SJCRH30 (cell line): ENCODE measurements at regions not wholly inside any gene's neighbourhood (a gene's known extent, or its start where the extent isn't known, plus 50 kb on each side); places are given as distances from the start of the nearest gene placed in this dataset.
"Not testable (repeated sequence)": the region's sequence is repeated elsewhere in the genome, so short reads cannot be mapped to it uniquely, and the experiment has no call there.

Experiments used
- DNase-seq, 2 experiments: peaks; one replicate each; pipeline ENCODE4 v3.0.0-alpha.2; 2015 to 2020
- H3K27ac ChIP-seq: fragments of 250-450 bp; sonication (Bioruptor Pico); 2 replicates; pipeline ENCODE4 v1.5.1; 2020; ENCODE audit warnings: mild to moderate bottlenecking, moderate library complexity
- H3K27me3 ChIP-seq: fragments of 250-450 bp; sonication (Bioruptor Pico); 2 replicates; pipeline ENCODE4 v1.5.1; 2020; ENCODE audit warnings: mild to moderate bottlenecking, moderate library complexity
- H3K36me3 ChIP-seq: fragments of 250-450 bp; sonication (Bioruptor Pico); 2 replicates; pipeline ENCODE4 v1.5.1; 2020; ENCODE audit warnings: mild to moderate bottlenecking, moderate library complexity
- H3K4me1 ChIP-seq: fragments of 250-450 bp; sonication (Bioruptor Pico); 2 replicates; pipeline ENCODE4 v1.5.1; 2020; ENCODE audit warnings: mild to moderate bottlenecking, moderate library complexity
- H3K4me3 ChIP-seq: fragments of 250-450 bp; sonication (Bioruptor Pico); 2 replicates; pipeline ENCODE4 v1.5.1; 2020; ENCODE audit warnings: mild to moderate bottlenecking, moderate library complexity
- H3K9me3 ChIP-seq: fragments of 250-450 bp; sonication (Bioruptor Pico); replicated peaks from 2 replicates; pipeline ENCODE4 v1.5.1; 2020; ENCODE audit warnings: mild to moderate bottlenecking, moderate library complexity

DNA sequence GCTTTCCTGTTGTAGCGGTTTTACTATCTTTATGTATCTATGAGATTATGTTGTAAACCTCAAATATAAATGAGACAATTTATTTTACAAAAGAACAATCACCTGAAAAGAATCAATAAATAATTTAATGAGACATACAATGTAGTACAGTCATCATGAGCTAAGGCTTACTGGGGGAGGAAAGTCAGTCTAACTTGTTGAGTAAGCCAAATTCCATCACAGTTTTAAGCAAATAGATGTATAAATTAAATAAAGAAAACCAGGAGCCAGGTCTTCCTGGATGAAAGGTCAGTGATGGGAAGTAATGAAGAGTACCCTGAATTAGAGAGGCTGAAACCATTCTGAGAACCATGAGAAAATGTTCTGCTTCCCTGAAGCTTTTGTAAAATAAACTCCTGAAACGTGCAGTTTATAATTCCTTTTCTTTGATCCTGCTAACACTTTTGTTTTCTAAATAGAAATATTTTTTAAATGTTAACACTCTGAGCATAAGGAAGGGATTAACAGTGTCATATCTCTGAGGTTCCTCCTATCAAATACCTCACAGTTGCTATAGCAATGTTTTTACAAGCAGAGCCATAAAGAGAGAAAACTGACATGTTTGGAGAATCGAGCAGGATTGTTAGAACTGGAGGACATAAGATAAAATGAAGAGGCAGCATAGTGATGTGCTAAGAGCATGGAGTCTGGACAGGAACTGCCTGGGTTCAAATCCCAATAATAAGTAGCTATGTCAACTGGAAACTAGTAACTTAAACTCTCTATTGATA, 444.9 kb upstream of the FOXG1 start:
- H3K9me3 ChIP-seq, result no peaks in the 10 kb centered on the region
- no peaks in the 10 kb centered on the region for H3K4me1 ChIP-seq
- no peaks in the 10 kb centered on the region for H3K36me3 ChIP-seq
- no peak for DNase-seq
- no peaks in the 10 kb centered on the region for H3K27me3 ChIP-seq
- no peak overlapping the region for H3K4me3 ChIP-seq
- no peak overlapping the region for H3K27ac ChIP-seq

DNA sequence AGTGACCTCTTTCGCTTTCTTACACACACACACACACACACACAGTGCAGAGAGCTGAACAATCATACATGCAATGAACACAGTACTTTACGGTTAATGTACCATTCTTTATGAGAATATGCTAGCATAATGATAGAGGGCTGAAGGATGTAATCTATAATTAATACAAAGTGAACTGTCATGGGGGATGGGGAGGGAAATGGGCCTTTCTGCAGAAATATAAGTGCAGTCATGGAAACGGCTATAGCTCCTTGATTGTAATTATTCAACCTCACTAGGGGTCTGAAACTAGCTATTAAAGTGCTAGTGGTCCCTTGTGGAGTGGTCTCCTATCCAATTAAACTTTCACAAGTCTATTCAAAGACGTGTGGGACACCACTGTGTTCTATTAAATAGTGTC, 443.2 kb upstream of the FOXG1 start:
- DNase-seq, result no peak
- Histone ChIP-seq H3K27me3 (no peaks in the 10 kb centered on the region), H3K4me3 (no peak overlapping the region), H3K4me1 (no peaks in the 10 kb centered on the region), H3K27ac (no peak overlapping the region), H3K36me3 (no peaks in the 10 kb centered on the region), H3K9me3 (no peaks in the 10 kb centered on the region)

DNA sequence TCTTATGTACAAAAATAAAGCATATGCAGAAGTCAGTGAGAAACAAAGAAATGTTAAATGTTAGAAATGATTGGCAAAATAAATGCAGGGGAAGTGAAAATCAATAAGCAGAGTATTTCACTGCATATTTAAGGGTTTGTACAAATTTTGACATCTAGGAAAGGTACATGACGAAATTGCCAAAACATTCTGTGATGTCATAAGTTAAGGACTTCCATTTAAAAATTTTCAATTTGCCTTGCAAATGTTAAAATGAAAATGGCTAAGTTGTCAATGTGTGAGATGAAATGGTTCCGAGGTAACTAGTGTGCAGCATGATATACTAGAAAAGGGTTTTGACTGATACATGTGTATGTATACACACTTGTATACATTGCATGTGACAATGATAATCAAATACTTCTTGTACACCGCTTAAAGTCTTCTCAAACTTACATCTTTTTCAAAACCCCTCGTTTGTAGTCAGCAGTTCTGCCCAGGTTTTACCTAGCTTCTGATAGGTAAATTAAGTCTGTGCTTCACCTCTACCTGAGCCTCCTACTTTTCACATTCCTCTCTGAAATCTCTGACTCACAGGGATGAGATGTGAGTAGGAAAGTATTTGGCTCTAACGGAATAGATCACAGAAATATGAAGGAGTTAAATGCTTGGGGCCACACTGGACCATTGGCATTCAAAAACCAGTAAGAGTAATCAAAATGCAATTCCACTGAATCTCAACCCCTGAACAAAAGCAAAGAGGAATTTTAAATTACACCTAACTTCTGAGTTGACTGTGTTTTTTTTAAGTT, 442.4 kb upstream of the FOXG1 start:
- Histone ChIP-seq H3K27ac (no peak overlapping the region), H3K4me1 (no peaks in the 10 kb centered on the region), H3K36me3 (no peaks in the 10 kb centered on the region), H3K4me3 (no peak overlapping the region), H3K9me3 (no peaks in the 10 kb centered on the region), H3K27me3 (no peaks in the 10 kb centered on the region)
- DNase-seq, result no peak

DNA sequence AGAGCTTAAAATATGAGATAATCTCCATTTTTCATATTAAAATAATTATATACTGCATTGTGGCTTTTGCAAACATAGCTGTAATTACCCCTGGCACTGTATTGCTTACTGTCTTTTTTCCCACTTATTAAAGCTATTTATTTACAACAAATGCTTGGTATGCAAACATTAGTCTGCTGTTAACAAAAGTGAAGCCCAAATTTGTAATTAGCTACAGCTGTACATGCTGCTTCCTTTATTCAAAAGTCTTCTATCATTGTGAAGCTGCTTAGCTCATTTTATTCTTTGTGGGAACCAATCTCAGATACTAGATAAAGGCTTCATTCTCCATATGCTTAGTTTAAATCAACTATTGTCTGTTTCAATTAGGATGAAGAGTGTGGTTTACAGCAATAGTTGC, 425.8 kb upstream of the FOXG1 start:
- H3K27me3 ChIP-seq, result no peaks in the 10 kb centered on the region
- H3K9me3 ChIP-seq, result no peaks in the 10 kb centered on the region
- no peaks in the 10 kb centered on the region for H3K36me3 ChIP-seq
- DNase-seq, result no peak
- H3K4me3 ChIP-seq, result no peak overlapping the region
- no peaks in the 10 kb centered on the region for H3K4me1 ChIP-seq
- H3K27ac ChIP-seq, result no peak overlapping the region

DNA sequence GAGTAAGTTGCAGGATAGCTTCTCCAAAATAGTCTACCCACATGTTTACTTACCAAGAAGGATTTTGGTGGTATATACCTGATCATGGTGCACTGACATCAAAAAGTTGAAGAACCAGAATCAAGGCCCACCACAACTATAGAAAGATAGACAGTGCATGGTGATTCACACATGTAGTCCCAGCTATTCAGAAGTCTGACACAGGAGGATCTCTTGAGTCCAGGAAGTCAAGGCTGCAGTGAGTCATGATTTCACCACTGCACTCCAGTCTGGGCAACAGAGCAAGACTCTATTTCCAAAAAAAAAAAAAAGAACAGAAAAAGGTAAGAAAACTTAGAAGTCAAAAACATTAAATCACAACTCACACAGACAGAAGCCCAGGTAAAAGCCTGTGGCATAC, 422.2 kb upstream of the FOXG1 start:
- no peak overlapping the region for H3K27ac ChIP-seq
- H3K27me3 ChIP-seq, result no peaks in the 10 kb centered on the region
- H3K4me1 ChIP-seq, result no peaks in the 10 kb centered on the region
- no peaks in the 10 kb centered on the region for H3K9me3 ChIP-seq
- DNase-seq, result no peak
- no peaks in the 10 kb centered on the region for H3K36me3 ChIP-seq
- no peak overlapping the region for H3K4me3 ChIP-seq

DNA sequence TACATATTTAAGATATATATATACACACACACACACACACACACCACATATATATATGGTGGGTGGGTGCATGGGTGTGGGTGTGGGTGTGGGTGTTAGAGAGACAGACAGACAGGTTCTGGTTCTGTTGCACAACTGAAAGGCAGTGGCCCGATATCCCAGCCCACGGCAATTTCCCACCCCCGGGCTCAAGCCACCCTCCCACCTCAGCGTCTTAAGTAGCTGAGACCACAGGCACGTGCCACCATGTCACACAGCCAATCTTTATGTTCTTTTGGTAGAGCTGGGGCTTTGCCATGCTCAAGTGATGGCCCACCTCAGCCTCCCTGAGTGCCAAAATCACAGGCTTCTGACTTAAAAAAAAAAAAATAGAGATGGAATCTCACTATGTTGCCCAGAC, 417.8 kb upstream of the FOXG1 start:
- Histone ChIP-seq H3K9me3 (no peaks in the 10 kb centered on the region), H3K4me3 (no peak overlapping the region), H3K36me3 (no peaks in the 10 kb centered on the region), H3K4me1 (no peaks in the 10 kb centered on the region), H3K27me3 (no peaks in the 10 kb centered on the region), H3K27ac (no peak overlapping the region)
- no peak for DNase-seq

DNA sequence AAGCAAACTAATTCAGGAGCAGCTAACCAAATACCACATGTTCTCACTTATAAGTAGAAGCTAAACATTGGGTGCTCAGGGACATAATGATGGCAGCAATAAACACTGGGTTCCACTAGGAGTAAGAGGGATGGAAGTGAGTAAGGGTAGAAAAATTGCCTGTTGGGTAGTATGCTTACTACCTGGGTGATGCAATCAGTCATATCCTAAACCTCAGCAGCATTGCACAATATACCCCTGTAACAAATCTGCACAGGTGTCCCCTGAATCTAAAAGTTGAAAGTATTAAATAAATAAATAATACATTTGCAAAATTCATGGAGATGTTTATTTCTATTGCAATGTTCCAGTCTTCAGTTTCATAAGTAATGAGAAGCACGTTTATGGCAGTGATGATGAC, 409.8 kb upstream of the FOXG1 start:
- H3K36me3 ChIP-seq, result no peaks in the 10 kb centered on the region
- DNase-seq, result no peak

DNA sequence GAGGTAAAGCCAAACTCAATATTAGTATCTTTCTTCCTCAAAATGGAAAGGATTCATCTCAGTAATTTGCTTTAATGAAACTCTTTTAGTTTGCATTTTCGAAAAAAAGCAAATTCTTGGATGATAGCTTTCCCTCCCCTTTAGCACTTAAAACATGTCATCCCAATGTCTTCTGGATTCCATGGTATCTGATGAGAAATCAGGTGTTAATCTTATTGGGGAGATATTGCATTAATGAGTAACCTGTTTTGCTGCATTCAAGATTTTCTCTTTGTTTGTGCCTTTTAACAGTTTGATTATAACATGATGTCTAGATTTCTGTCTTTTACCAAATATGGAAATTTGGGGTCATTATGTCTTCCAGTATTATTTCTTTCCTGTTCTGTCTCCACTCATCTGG, 405.1 kb upstream of the FOXG1 start:
- H3K27ac ChIP-seq, result no peak overlapping the region
- H3K4me3 ChIP-seq, result no peak overlapping the region
- H3K9me3 ChIP-seq, result no peaks in the 10 kb centered on the region
- no peak for DNase-seq
- H3K36me3 ChIP-seq, result no peaks in the 10 kb centered on the region
- H3K27me3 ChIP-seq, result no peaks in the 10 kb centered on the region
- no peaks in the 10 kb centered on the region for H3K4me1 ChIP-seq

More for the DNA sequence above, 409.8 kb upstream of the FOXG1 start:
- no peak overlapping the region for H3K4me3 ChIP-seq
- no peaks in the 10 kb centered on the region for H3K4me1 ChIP-seq
- H3K9me3 ChIP-seq, result no peaks in the 10 kb centered on the region
- H3K27me3 ChIP-seq, result no peaks in the 10 kb centered on the region; the same call in 1 of the 2 replicates
- H3K27ac ChIP-seq, result no peak overlapping the region

DNA sequence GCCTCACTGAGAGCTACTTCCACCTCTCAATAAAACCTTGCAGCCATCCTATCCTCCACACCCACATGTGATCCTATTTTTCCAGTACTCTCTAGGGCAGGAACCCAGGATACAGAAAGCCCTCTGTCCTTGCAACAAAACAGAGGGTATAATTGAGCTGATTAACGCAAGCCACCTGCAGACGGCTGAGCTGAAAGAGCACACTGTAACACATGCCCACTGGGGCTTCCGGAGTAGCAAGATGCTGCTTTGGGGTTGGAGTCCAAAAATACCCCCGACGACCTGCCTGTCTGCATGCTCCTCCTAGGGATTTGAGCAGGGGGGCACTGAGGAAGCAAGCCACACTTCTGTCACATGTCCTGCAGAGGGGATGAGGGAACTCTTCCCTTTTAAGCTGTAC, 401.1 kb upstream of the FOXG1 start:
- Histone ChIP-seq H3K9me3 (no peaks in the 10 kb centered on the region), H3K36me3 (no peaks in the 10 kb centered on the region), H3K27ac (no peak overlapping the region), H3K4me1 (no peaks in the 10 kb centered on the region), H3K27me3 (no peaks in the 10 kb centered on the region), H3K4me3 (no peak overlapping the region)
- no peak for DNase-seq

DNA sequence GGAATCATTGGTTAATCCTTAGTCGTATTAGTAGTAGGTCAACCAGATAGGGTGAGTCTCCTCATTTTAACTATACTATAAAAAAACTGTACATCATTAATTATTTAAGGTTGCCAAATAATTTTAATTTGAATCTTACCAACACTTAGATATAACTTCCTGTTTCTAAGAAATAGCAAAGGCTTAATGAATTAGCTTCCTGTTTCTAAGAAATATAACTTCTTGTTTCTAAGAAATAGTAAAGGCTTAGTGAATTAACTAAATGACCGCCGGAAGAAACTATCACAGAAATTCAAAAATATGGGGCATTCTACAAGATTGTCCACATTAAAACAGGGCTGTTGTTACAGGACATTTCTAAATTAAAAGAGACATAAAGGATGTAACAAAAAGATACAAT, 392.9 kb upstream of the FOXG1 start:
- Histone ChIP-seq H3K27ac (no peak overlapping the region), H3K36me3 (no peaks in the 10 kb centered on the region), H3K4me3 (no peak overlapping the region), H3K27me3 (no peaks in the 10 kb centered on the region), H3K9me3 (no peaks in the 10 kb centered on the region), H3K4me1 (peaks cover 4% of the 10 kb centered on the region; the same call in 1 of the 2 replicates)
- no peak for DNase-seq

DNA sequence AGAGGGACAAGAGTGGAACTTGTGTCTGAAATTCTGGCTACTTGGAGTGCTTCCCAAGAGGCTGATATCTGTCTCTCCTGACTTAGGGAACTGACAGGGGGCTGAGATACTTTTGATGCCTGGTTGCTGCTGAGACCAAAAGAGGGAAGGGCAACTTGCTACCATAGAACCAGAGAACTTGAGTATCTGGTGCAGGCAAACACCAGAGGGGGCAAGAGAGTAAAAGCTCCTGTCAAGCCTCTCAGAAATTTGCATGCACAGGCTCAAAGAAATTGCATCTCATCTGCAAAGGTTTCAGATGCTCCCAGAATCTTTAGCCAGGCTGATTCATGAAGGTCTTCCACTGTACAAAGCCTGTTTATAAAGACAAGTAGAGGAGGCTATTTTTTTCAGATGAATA, 391.3 kb upstream of the FOXG1 start:
- no peak overlapping the region for H3K27ac ChIP-seq
- no peaks in the 10 kb centered on the region for H3K9me3 ChIP-seq
- H3K4me3 ChIP-seq, result no peak overlapping the region
- peak; percentile 31 to 66 for DNase-seq
- H3K4me1 ChIP-seq, result peaks cover 4% of the 10 kb centered on the region; the same call in 1 of the 2 replicates
- no peaks in the 10 kb centered on the region for H3K27me3 ChIP-seq
- no peaks in the 10 kb centered on the region for H3K36me3 ChIP-seq

DNA sequence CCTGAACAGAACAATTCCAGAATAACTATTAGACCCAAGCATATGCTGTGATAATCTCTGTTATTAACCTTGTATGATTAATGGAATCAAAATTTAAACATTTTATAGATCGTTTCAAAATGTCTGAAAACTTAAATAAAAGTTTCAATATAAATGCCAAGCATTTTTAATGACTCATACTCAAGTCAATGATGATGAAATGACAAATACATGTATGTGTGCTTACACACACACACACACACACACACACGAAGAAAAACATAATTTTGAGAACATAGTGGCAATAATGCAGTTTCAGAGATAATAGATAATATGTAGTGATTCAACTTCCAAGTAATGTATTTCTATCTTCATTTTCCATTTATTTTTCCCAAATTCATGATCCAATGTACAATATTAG, 384.9 kb upstream of the FOXG1 start:
- H3K9me3 ChIP-seq, result no peaks in the 10 kb centered on the region
- H3K4me3 ChIP-seq, result no peak overlapping the region
- DNase-seq, result no peak
- no peaks in the 10 kb centered on the region for H3K36me3 ChIP-seq
- H3K4me1 ChIP-seq, result 0 out of 2 replicates have a peak, but pooled peaks cover 8% of the 10 kb centered on the region
- H3K27me3 ChIP-seq, result no peaks in the 10 kb centered on the region
- H3K27ac ChIP-seq, result no peak overlapping the region

DNA sequence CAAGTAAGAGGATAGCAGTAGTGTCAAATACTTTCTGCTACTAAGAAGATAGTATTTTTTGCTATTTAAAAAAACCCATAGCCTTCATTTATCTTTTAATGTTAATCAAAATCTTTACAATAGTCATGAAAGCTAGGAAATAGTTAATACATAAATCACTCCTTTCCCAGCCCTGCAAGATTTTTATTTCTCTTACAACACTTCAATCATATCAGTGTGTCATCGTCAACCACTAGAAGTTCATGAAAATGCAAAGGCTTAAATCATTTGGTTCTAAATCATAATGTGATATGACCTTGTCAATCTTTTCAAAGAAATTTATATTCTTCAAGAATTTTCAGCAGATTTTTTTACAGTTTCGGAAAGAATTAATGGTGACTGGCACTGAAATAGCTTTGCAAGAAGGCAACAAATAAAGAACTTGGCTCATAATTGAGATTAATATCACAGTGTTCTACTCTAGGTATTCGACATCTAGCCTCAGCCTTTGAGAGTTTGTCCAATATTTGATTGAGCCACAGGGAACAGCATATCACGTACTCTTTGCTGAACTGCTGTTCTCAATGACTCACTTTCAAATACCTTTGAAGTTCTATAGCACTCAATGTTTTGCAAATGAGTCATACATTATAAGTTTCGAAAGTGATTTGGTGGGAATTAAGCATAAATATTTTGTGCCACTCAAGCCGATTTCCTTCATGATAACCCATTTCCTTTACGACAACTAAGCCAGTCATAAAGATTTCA, 384.0 kb upstream of the FOXG1 start:
- H3K4me3 ChIP-seq, result no peak overlapping the region
- peak in 1 of 2 experiments; percentile 19 for DNase-seq
- no peaks in the 10 kb centered on the region for H3K27me3 ChIP-seq
- H3K36me3 ChIP-seq, result no peaks in the 10 kb centered on the region
- H3K27ac ChIP-seq, result no peak overlapping the region
- no peaks in the 10 kb centered on the region for H3K9me3 ChIP-seq
- H3K4me1 ChIP-seq, result 0 out of 2 replicates have a peak, but pooled peaks cover 8% of the 10 kb centered on the region

DNA sequence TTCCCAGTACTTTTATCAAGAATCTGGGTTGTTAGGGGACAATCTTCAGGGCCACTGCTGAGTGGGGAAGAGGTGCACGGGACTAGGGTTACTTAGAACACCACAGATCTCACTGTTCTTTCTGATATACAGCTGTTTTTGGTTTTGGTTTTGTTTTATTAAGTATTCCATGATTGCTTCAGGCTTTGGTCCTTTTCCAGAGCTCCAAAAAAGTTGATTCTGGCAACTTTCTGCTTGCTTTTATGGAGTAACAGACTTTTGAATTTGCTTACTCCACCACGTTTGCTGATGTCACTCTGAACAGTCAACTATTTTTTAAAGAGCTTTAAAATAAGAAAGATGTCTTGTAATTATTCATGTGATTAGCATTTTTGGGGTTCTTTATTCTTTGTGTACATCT, 368.1 kb upstream of the FOXG1 start:
- Histone ChIP-seq H3K4me1 (no peaks in the 10 kb centered on the region), H3K9me3 (0 out of 2 replicates have a peak, but pooled peaks cover 3% of the 10 kb centered on the region), H3K27me3 (no peaks in the 10 kb centered on the region), H3K36me3 (no peaks in the 10 kb centered on the region), H3K27ac (no peak overlapping the region), H3K4me3 (no peak overlapping the region)
- no peak for DNase-seq

DNA sequence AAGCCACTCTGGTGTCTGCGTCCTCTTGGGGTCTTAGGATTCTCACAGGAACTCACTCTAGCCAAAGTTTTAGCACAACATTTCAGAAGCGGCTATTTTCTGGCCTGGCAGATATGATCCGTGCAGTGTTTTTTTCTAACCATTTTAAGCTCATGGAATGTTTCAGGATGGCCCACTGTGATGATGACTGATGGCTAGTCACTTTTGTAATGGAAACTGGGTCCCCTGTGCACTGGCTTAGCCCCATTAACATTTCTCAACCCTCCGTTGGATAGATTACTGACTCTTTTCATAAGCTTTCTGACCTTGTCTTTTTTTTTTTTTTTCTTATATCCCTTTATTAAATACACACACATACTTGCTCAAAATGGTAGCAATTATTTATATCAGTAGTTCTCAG, 364.9 kb upstream of the FOXG1 start:
- not testable (repeated sequence) for H3K27me3 ChIP-seq

More for the DNA sequence above, 364.9 kb upstream of the FOXG1 start:
- H3K36me3 ChIP-seq, H3K4me1 ChIP-seq, H3K4me3 ChIP-seq, DNase-seq, H3K9me3 ChIP-seq, H3K27ac ChIP-seq: not testable (repeated sequence)
